ENCODE measurements at regions not wholly inside any gene's neighbourhood (a gene's known extent, or its start where the extent isn't known, plus 50 kb on each side); places are given as distances from the start of the nearest gene placed in this dataset.

GRCh38 chr5:18236386-18236785, 602.1 kb downstream of the TAF11L14 start:
- no peaks in the 10 kb centered on the region for H3K79me2 ChIP-seq (replicated peaks; ENCODE audit: insufficient read depth)
- H3K36me3 ChIP-seq (ENCODE audit: insufficient read depth): peaks cover 3% of the 10 kb centered on the region; the same call in 1 of the 2 replicates
- Mint-ChIP-seq H3K4me3 (no peak overlapping the region), H3K36me3 (ENCODE audit: low read depth) (no peaks in the 10 kb centered on the region), H3K4me1 (no peaks in the 10 kb centered on the region), H3K27me3 (ENCODE audit: insufficient read depth, low read depth, poor library complexity) (no peaks in the 10 kb centered on the region), H3K27ac (no peak overlapping the region), H3K9me3 (no peaks in the 10 kb centered on the region)
- H4K20me1 ChIP-seq (replicated peaks; ENCODE audit: insufficient read depth): no peaks in the 10 kb centered on the region
- H2AFZ ChIP-seq: no peak overlapping the region
- ATAC-seq: no peak
- H3K27ac ChIP-seq (ENCODE audit: low read depth): no peak overlapping the region
- TF ChIP-seq ZNF114 (CRISPR knock-in tag; IDR thresholded peaks at IDR 0.05) (no peak), NANOG (IDR thresholded peaks at IDR 0.05; ENCODE audit: borderline replicate concordance) (no peak), EZH2phosphoT487 (IDR thresholded peaks at IDR 0.05; ENCODE audit: unreplicated experiment) (no peak), EZH2 (IDR thresholded peaks at IDR 0.05; ENCODE audit: low read depth, unreplicated experiment) (no peak), ZNF331 (CRISPR knock-in tag; IDR thresholded peaks at IDR 0.05; ENCODE audit: low read depth) (no peak), JUNB (IDR thresholded peaks at IDR 0.05; ENCODE audit: unreplicated experiment) (no peak), STAT1 (IDR thresholded peaks at IDR 0.05; ENCODE audit: unreplicated experiment) (no peak), CREB1 (CRISPR knock-in tag; IDR thresholded peaks at IDR 0.05; ENCODE audit: low read depth) (no peak)
- TF ChIP-seq, protein P1, sequence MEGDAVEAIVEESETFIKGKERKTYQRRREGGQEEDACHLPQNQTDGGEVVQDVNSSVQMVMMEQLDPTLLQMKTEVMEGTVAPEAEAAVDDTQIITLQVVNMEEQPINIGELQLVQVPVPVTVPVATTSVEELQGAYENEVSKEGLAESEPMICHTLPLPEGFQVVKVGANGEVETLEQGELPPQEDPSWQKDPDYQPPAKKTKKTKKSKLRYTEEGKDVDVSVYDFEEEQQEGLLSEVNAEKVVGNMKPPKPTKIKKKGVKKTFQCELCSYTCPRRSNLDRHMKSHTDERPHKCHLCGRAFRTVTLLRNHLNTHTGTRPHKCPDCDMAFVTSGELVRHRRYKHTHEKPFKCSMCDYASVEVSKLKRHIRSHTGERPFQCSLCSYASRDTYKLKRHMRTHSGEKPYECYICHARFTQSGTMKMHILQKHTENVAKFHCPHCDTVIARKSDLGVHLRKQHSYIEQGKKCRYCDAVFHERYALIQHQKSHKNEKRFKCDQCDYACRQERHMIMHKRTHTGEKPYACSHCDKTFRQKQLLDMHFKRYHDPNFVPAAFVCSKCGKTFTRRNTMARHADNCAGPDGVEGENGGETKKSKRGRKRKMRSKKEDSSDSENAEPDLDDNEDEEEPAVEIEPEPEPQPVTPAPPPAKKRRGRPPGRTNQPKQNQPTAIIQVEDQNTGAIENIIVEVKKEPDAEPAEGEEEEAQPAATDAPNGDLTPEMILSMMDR (conservative IDR thresholded peaks at IDR 0.05; ENCODE audit: low read depth in 2 of 2): no peak
- TF ChIP-seq, protein P2, sequence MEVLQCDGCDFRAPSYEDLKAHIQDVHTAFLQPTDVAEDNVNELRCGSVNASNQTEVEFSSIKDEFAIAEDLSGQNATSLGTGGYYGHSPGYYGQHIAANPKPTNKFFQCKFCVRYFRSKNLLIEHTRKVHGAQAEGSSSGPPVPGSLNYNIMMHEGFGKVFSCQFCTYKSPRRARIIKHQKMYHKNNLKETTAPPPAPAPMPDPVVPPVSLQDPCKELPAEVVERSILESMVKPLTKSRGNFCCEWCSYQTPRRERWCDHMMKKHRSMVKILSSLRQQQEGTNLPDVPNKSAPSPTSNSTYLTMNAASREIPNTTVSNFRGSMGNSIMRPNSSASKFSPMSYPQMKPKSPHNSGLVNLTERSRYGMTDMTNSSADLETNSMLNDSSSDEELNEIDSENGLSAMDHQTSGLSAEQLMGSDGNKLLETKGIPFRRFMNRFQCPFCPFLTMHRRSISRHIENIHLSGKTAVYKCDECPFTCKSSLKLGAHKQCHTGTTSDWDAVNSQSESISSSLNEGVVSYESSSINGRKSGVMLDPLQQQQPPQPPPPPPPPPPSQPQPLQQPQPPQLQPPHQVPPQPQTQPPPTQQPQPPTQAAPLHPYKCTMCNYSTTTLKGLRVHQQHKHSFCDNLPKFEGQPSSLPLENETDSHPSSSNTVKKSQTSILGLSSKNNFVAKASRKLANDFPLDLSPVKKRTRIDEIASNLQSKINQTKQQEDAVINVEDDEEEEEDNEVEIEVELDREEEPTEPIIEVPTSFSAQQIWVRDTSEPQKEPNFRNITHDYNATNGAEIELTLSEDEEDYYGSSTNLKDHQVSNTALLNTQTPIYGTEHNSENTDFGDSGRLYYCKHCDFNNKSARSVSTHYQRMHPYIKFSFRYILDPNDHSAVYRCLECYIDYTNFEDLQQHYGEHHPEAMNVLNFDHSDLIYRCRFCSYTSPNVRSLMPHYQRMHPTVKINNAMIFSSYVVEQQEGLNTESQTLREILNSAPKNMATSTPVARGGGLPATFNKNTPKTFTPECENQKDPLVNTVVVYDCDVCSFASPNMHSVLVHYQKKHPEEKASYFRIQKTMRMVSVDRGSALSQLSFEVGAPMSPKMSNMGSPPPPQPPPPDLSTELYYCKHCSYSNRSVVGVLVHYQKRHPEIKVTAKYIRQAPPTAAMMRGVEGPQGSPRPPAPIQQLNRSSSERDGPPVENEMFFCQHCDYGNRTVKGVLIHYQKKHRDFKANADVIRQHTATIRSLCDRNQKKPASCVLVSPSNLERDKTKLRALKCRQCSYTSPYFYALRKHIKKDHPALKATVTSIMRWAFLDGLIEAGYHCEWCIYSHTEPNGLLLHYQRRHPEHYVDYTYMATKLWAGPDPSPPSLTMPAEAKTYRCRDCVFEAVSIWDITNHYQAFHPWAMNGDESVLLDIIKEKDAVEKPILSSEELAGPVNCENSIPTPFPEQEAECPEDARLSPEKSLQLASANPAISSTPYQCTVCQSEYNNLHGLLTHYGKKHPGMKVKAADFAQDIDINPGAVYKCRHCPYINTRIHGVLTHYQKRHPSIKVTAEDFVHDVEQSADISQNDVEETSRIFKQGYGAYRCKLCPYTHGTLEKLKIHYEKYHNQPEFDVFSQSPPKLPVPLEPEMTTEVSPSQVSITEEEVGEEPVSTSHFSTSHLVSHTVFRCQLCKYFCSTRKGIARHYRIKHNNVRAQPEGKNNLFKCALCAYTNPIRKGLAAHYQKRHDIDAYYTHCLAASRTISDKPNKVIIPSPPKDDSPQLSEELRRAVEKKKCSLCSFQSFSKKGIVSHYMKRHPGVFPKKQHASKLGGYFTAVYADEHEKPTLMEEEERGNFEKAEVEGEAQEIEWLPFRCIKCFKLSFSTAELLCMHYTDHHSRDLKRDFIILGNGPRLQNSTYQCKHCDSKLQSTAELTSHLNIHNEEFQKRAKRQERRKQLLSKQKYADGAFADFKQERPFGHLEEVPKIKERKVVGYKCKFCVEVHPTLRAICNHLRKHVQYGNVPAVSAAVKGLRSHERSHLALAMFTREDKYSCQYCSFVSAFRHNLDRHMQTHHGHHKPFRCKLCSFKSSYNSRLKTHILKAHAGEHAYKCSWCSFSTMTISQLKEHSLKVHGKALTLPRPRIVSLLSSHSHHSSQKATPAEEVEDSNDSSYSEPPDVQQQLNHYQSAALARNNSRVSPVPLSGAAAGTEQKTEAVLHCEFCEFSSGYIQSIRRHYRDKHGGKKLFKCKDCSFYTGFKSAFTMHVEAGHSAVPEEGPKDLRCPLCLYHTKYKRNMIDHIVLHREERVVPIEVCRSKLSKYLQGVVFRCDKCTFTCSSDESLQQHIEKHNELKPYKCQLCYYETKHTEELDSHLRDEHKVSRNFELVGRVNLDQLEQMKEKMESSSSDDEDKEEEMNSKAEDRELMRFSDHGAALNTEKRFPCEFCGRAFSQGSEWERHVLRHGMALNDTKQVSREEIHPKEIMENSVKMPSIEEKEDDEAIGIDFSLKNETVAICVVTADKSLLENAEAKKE (CRISPR knock-in tag; IDR thresholded peaks at IDR 0.05): no peak
- TF ChIP-seq, protein P3, sequence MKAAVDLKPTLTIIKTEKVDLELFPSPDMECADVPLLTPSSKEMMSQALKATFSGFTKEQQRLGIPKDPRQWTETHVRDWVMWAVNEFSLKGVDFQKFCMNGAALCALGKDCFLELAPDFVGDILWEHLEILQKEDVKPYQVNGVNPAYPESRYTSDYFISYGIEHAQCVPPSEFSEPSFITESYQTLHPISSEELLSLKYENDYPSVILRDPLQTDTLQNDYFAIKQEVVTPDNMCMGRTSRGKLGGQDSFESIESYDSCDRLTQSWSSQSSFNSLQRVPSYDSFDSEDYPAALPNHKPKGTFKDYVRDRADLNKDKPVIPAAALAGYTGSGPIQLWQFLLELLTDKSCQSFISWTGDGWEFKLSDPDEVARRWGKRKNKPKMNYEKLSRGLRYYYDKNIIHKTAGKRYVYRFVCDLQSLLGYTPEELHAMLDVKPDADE (IDR thresholded peaks at IDR 0.05): no peak
- TF ChIP-seq, protein P4, sequence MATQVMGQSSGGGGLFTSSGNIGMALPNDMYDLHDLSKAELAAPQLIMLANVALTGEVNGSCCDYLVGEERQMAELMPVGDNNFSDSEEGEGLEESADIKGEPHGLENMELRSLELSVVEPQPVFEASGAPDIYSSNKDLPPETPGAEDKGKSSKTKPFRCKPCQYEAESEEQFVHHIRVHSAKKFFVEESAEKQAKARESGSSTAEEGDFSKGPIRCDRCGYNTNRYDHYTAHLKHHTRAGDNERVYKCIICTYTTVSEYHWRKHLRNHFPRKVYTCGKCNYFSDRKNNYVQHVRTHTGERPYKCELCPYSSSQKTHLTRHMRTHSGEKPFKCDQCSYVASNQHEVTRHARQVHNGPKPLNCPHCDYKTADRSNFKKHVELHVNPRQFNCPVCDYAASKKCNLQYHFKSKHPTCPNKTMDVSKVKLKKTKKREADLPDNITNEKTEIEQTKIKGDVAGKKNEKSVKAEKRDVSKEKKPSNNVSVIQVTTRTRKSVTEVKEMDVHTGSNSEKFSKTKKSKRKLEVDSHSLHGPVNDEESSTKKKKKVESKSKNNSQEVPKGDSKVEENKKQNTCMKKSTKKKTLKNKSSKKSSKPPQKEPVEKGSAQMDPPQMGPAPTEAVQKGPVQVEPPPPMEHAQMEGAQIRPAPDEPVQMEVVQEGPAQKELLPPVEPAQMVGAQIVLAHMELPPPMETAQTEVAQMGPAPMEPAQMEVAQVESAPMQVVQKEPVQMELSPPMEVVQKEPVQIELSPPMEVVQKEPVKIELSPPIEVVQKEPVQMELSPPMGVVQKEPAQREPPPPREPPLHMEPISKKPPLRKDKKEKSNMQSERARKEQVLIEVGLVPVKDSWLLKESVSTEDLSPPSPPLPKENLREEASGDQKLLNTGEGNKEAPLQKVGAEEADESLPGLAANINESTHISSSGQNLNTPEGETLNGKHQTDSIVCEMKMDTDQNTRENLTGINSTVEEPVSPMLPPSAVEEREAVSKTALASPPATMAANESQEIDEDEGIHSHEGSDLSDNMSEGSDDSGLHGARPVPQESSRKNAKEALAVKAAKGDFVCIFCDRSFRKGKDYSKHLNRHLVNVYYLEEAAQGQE (IDR thresholded peaks at IDR 0.05; ENCODE audit: unreplicated experiment): no peak
- H3K9me2 ChIP-seq (ENCODE audit: insufficient read depth): no peaks in the 10 kb centered on the region
- H3K4me2 ChIP-seq: no peak overlapping the region
- no peaks in the 10 kb centered on the region for H3K27me3 ChIP-seq (ENCODE audit: insufficient read depth)
- no peak for DNase-seq (ENCODE audit: low spot score)
- no peaks in the 10 kb centered on the region for H3K4me1 ChIP-seq (ENCODE audit: insufficient read depth)
- H3K4me3 ChIP-seq: no peak overlapping the region
- no peaks in the 10 kb centered on the region for H3F3A ChIP-seq (replicated peaks; ENCODE audit: low read depth)
